H1 (cell line): ENCODE measurements at regions not wholly inside any gene's neighbourhood (a gene's known extent, or its start where the extent isn't known, plus 50 kb on each side); places are given as distances from the start of the nearest gene placed in this dataset.

Experiments used
- CHD7 ChIP-seq: fragments of 300-600 bp; sonication (generic); IDR thresholded peaks from 2 replicates; pipeline ENCODE4 v1.7.1; 2012; ENCODE audit warnings: low read length, moderate library complexity, mild to moderate bottlenecking, inconsistent platforms; ENCODE audit not compliant: insufficient replicate concordance
- RNF2 ChIP-seq: fragments of 200-900, 300-1000 bp; sonication (generic); IDR thresholded peaks from 2 replicates; pipeline ENCODE4 v1.7.1; 2016; ENCODE audit warnings: borderline replicate concordance, low read depth, mild to moderate bottlenecking, antibody characterized with exemption, low read length; ENCODE audit not compliant: poor library complexity, severe bottlenecking; ENCODE audit errors: missing control alignments
- TF ChIP-seq, protein P1 (sequence below): IDR thresholded peaks from 2 replicates; pipeline ENCODE4 v1.6.1; 2012; ENCODE audit warnings: low read length, inconsistent platforms

- TF ChIP-seq CHD7 (no peak), RNF2 (no peak)
- TF ChIP-seq, protein P1, sequence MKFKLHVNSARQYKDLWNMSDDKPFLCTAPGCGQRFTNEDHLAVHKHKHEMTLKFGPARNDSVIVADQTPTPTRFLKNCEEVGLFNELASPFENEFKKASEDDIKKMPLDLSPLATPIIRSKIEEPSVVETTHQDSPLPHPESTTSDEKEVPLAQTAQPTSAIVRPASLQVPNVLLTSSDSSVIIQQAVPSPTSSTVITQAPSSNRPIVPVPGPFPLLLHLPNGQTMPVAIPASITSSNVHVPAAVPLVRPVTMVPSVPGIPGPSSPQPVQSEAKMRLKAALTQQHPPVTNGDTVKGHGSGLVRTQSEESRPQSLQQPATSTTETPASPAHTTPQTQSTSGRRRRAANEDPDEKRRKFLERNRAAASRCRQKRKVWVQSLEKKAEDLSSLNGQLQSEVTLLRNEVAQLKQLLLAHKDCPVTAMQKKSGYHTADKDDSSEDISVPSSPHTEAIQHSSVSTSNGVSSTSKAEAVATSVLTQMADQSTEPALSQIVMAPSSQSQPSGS = no peak
Measured at GRCh38 chr10:65550761-65551160, 1375.1 kb upstream of the LRRTM3 start (continued).
